Neural progenitor cell (in vitro differentiated cells): ENCODE measurements at regions not wholly inside any gene's neighbourhood (a gene's known extent, or its start where the extent isn't known, plus 50 kb on each side); places are given as distances from the start of the nearest gene placed in this dataset.

ENCODE experiments used
- CTCF ChIP-seq: fragments of 200-600 bp; sonication (generic); IDR thresholded peaks from 2 replicates; pipeline ENCODE4 v1.5.1; 2017; ENCODE audit warnings: antibody characterized with exemption, mild to moderate bottlenecking
- EZH2phosphoT487 ChIP-seq: fragments of 200-600 bp; sonication (generic); IDR thresholded peaks from 2 replicates; pipeline ENCODE4 v1.6.1; 2017; ENCODE audit warnings: antibody characterized with exemption

DNA sequence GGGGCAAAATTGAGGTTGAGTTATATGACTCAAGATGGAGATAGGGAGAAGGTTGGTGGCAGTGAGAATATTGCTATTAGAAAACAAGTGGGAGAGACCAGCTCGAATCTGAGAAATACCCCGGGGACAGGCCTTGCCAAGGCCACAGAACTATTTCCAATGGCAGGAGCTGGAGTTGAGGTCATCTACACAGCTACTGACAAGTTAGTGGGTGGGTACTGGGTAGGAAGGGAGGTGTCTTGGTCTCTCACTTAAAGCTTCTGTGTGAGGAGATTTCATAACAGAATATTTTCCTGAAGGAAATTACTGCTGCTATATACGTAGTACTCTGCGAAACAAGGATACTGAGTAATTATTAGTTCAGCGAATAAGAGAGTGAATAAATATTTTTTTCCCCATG, 69.4 kb upstream of the ITPRID2 start:
- TF ChIP-seq CTCF (no peak), EZH2phosphoT487 (no peak)
